GM18858 (cell line): ENCODE measurements at regions not wholly inside any gene's neighbourhood (a gene's known extent, or its start where the extent isn't known, plus 50 kb on each side); places are given as distances from the start of the nearest gene placed in this dataset.

ENCODE experiments used
- ATAC-seq: cut with Tn5 transposase; IDR thresholded peaks from one replicate; pipeline ENCODE4 v1.9.1; 2021; ENCODE audit not compliant: unreplicated experiment

DNA sequence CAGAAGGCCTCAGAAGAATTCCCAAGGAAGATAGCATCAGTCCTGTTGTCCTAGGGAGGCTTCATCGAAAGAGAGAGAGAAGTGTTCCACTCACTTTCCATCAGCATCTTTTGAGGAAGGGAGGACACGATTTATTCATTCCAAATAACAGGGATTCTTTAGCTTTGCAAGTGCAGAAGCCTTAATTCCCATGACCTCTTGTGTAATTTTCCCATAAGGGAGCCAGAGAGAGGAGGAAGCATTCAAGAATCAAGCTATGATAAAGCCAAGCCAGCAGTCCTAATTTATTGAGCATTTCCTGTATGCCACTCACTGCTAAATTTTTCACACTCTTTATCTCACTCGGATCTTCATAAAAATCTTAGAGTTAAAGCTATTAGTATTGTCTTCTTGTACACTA, 169.7 kb upstream of the MITF start:
- no peak for ATAC-seq

DNA sequence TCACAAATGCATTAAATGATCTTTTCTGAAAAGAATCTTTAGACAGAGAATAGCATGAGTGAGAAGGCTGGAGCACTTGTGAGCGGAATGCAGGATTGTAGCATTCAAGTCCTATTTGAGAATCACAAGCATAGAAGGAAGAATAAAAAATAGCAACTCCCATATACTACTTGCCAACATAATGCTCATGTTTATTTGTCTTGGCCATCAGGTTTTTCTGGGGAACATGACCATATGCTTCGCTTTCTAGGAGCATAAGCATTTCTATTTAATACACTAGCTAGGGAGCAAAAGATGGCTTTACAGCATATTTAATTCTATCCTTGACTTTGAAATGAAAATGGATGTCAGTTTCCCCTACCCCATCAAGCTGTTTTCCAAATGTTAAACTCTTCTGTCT, 170.3 kb upstream of the MITF start:
- ATAC-seq = no peak

DNA sequence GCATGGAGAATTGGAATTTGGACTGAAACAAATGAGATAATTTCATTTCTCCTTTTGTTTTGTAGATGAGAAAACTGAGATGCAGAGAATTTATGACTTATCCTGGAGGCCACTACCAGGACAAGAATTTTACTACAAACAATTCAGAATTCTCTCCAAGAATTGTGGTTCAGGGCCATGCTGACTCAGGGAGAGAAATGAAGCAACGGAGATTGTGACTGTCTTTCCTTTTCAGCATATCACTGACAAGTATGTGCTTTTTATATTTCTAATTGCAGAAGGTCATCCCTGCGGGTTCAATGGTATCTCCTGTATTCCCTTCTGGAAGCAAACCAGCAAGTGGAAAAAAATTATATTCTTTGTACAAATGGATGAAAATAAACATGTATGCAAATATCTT, 170.8 kb upstream of the MITF start:
- no peak for ATAC-seq

DNA sequence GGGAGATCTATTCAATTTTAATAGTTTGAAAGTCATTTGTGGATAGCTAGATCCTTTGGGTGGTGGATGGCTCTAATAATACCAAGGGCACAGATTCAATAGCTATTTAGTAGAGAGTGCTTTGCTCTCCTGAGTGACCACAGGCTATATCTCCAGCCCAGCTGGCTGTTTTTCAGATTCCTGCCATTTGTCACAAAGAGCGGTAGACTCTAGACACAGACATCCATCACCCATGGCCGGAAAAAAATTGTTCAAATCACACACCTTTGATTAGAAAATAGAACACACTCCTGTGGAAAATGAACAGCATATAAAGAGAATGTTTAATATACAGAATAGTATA, 171.6 kb upstream of the MITF start:
- ATAC-seq = no peak

DNA sequence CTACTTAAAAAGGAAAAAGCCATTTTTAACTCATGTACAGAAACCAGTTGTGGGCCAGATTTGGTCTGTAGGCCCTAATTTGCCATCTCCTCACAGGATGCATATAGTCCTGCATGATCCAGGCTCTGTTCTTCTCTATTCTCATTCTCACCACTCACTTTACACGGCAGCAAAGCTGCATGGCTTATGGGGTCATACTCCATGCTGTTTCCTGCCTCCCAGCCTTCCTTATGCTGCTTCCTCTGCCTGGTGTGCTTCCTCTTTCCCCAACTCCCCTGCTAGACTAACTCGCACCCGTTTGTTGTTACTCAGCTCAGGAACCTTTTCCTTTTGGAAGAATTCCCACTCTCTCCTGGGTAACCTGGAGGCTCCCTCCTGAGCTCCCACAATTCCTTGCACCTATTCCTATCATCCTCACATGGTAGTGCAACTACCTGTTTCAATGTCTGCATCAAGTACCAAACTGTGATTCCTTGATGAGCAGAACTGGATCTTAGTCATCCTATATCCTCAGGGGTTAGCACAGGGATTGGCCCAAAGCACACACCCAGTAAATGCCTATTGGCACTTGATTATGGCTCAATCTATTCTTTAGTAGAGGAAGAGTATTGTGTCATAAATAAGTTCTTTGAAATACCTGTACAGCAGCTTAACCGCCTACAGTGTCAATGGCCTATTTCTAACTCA, 172.1 kb upstream of the MITF start:
- ATAC-seq = no peak

DNA sequence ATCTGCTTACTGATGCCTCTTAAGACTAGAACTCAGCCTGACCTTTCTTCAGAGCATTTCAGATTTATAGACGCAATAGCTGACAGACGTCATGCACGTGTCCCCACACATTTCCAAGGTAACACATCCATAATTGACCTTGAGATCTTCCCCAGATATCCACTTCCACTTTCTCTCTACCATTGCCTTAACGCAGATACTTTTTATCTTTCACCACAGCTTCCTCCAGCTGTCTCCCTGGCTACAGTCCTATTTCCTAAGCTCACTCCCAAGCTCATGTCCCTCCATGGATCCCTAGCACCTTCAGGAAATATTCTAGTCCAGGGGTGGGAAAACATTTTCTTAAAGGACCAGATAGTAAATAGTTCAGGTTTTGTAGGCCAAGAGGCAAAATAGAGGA, 173.0 kb upstream of the MITF start:
- no peak for ATAC-seq

DNA sequence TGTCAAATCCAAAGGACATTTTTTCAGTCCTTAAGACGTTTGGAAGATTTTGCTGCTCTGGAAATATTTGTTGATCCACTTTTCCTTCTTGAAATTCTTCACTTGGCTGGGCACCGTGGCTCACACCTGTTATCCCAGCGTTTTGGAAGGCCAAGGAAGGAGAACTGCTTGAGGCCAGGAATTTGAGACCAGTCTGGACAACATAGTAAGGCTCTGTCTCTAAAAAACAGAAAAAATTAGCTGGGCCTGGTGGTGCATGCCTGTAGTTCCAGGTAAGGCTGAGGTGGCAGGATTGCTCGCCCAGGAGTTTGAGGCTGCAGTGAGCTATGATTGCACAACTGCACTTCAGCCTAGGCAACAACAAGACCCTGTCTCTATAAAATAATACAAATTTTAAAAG, 173.9 kb upstream of the MITF start:
- no peak for ATAC-seq

DNA sequence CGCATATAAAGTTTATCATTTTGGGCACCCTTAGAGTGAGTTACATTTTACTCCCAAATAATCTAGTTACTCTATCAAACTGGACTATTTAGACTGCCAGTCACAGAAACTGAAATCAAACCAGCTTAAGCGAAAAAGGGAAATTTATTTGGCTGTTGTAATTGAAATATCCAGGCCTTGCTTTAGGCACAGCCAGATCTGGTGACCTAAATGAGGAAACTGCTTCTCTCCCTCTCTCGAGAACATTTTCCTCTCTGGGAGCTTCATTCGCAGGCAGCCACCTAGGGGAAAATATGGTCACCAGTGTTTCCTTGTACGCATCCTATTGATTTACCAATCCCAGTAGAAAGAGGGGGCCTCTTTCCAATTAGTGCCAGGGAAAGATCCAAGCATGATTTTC, 175.3 kb upstream of the MITF start:
- no peak for ATAC-seq

DNA sequence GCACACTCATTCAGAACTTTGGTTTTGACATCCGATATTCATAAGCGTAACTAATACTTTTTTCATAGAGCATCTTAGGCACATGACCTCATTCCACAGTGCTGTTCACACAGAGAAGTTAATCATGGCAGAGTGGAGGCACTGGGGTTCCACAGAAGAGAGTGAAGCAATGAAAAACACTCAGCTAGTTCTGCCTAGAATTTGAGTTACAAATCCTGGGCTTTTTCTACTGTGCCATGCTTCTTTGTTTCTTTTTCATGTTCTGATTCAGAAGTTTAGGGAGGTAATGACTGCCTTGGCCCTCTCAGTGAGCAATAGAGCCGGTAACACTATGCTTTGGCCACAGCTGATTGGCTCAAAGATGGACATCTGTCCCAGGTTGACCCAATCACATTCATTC, 176.1 kb upstream of the MITF start:
- ATAC-seq = no peak

DNA sequence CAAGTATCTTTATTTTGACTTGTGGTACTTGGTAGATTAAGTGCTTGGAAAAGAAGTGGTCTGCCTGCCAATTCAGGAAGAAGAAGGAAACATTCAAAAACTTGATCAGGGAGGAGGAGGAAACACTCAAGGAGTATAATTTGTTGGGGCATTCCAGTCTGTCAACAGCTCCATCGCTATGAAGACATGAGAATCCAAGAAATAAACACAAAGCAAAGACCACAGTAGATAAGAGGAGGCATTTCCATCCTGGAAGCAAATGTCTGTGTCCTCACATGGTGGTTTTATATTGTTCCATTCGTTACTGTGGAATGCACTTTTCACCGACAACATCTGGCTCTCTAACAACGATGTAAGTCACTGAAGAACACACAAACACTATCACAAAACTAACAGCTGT, 176.1 kb upstream of the FRMD4B start:
- ATAC-seq = no peak

DNA sequence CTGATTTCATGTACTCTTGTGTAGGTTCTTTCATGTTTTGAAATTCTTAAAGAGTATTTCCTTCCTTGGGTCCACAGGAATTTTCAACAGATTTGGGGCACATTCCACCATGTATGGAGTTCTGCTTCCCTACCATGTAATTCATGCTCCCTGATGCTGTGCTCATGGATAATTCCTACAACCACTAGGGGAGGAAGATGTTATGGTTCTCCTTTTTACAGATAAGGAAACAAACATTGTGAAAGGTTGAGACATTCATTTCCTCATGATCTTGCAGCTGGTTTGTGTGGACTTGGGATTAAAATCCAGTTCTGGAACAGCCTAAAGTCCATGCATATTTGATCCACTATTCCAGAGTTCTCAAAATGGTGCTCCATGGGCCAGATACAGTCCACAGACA, 174.9 kb upstream of the FRMD4B start:
- ATAC-seq = no peak

DNA sequence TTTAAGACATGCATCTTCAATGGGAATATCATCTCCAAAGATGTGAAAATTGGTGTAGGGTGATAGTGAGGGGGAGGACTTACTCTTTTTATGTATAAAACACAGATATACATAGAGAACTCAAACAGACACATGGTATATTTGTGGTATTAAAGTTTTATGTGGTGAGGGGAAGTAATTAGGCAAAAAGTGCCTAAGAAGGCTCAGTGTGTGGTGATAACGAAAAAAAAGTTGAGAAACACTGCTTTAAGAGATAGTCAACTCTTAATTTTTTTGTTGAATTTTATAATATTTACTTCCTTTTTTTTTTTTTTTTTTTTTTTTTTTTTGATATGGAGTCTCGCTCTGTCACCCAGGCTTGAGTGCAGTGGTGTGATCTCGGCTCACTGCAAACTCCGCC, 174.2 kb upstream of the FRMD4B start:
- ATAC-seq = no peak

DNA sequence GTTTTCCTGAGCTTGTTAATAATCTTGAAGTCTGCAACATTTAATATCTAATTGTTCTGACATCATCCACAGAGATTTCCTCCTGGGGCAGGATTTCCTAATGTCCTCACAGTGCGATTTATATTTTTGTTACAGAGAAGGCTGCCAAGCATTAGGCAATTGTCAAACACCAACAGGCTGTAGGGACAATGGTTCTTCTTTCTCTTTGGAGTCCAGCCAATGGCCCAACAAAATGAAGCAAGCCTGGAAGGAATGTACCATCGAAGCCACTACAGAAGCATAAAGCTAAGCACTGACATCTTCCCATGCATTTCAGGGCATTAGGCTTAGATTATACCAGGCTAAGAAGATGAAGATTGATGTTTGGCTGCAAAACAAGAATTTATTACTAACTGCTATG, 173.0 kb upstream of the FRMD4B start:
- ATAC-seq = no peak

DNA sequence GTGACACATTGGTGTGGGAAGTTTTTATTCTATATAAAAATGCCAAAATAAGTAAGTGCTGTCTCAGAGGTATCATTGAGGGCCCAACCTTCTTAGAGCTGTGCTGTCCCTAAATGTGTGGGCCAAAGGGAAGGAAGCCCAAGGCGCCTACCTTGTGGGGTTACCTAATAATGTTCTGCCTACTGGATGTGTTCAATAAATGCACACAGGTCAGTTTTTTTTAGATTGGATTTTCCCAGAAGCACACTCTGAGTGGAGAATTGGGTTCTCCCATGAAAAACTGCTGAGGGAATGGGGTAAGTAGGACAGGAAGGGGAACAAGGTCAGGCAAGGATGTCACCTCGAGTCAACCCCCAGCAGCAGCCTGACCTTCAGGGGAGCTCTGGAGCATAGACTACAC, 168.7 kb upstream of the FRMD4B start:
- no peak for ATAC-seq

DNA sequence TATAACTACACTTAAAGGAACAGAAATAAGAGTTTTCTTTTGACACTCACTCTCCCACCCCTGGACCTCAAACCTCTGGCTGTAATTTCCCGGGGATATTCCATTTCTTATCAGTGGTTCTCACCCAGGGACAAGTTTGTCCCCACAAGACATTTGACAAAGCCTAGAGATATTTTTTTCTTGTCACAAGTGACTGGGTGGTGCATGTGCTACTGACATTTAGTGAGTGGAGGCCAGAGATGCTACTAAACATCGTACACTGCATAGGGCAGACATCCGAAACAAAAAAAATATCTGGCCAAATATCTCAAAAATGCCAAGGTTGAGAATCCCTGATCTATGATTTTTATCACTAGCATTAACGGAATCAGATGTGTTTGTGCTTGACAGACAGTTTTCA, 168.0 kb upstream of the FRMD4B start:
- ATAC-seq = no peak

DNA sequence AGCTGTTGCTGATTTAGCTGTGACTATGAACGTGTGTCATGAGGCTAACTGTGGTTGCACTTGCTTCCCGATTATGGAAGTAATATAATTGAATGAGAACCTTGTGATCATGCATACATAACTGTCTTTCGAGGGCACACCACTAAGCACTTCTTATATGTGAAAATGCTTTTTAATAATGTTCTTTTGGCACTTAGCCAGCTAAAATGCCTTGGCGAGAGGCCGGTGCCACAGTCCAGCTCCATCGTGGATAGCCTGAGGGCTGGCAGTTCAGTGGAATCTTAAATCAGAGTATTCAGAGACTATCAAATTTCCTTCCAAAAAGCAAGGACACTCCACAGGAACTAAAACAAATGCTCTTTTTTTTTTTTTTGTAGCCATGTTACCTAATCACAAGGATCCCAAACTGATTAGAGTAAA, 161.6 kb upstream of the FRMD4B start:
- no peak for ATAC-seq

DNA sequence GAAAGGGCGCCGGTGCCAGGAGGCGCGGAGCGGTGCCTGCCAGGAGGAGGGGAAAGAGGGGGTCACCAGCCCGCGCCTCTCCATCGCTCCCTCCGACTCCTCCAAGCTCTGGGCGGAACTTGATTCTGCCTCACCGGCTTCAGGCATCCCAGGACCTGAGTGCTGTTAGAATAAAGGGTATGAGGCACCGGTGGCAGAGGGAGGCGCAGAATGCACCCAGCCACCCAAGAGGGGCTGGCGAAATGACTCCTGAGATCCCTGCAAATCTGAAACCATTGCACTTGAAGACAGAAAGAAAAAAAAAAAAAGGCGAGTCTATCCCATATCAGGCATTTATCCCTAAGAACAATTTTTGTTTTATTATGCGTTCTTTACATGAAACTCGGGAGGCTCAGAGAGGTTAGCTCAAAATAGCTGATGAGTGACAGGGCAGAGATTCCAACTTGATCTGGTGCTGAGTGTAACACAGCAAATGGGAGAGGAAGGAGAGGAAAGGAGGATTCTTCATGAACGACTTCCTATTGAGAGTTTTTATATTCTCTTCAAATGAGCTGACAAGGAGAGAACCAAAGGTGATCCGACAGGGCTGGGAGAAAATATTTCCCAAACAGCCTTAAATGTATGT, 157.0 kb upstream of the FRMD4B start:
- no peak for ATAC-seq

DNA sequence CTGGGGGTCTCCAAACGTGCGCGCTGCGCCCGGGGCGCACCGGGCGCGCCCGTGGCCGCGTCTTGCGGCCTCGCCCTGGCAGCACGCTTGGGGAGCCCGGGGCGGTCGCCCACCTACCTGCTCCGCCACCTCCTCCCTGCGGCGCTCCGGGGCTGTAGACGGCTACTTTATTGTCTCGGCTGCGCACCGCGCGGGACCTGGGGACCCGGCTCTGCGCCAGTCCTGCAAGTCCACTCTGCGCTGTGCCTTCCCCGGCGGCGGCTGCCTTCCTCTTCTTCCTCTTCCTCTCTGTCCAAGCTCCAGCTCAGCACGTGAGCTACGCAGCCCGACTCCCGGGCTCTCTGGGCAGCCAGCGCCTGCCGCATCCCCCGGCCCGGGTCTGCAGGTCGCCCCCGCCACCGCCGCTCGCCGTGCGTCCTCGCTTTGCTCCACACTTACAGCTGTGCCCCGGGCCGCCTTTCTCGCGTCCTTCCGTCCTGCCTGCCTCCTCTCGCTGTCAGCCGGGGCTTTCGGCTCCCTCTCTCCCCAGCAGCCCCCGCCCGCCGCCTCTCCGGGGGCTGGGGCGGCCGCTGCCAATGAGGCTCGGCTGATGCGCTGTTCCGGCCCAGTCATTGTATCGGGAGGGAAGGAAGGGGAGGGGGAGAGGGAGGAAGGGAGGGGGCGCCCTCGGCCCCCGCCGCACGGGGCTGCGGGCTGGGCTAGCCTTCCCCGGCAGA, 156.4 kb upstream of the FRMD4B start:
- ATAC-seq = no peak

DNA sequence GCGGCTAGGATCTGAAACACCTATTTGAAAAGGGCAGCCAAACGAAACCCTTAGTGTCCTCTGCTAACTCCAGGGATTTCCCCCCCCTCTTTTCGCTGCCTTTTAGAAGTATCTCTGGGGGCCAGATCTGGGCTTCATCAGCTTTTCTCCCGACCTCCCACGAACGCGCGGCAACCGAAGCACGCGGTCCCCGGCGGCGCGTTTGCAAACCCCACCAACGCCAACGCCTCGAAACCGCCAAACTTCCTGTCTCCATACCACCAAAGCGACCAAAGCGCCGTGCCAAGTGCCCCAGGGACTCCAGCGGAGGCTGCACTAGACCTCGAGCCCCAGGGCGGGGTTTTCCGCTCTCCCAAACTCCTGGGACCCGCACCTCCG, 155.8 kb upstream of the FRMD4B start:
- no peak for ATAC-seq

DNA sequence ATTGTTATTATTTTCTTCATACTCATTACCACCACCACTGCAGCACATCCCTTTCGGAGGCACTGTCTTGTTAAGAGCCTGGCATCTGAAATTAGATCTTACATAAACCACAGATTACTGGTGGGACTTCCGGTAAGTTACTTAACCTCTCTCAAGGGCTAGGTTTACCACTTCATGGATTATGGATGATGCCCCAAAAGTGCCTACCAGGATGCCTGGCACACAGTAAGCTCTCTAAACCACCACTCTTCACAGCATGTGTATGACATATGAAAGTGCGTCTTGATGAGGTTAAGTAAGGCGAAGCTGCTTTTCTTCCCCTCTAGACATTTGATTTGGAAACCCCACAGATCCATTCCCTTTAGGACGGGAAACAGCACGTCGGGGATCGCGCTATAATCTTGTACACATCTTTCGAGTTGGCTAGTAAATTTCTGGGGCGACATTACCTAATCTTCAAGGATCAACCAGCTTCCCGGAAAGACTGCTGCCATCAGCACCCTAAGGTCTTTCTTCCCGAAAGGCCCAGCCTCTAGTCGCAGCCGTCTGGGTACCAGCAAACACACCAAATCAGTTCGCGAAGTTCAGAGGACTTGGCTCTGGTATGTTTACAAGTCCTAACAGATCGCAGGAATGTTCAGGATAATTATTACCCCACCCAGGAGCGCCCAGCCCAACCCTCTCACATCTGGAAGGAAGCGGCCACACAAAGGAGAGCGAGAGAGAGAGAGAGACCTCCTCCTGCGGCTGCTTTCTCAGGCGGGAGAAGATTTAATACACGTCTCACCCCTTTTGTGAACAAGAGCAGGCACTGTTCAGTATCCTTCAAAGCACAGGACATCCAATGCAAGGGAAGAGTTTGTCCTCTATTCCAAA, 155.1 kb upstream of the FRMD4B start:
- ATAC-seq = no peak

DNA sequence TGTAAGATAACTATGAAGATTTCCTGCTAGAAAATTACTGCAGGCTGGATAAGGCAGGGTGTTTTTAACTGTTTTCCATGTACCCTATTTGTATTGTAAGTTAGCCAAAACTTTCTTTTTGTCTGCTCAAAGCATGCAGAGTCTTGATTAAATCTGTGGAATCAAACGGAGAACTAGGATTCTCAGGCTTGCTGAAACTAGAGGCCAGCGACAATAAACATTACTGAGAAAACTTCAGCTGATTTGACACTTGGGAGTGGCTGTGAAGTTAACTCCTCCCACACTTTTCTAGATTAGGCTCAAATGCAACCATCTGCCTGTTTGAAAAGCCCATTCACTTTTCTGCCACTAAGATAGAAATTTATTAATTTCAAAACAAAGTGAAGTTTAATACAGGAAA, 153.2 kb upstream of the FRMD4B start:
- ATAC-seq = no peak

DNA sequence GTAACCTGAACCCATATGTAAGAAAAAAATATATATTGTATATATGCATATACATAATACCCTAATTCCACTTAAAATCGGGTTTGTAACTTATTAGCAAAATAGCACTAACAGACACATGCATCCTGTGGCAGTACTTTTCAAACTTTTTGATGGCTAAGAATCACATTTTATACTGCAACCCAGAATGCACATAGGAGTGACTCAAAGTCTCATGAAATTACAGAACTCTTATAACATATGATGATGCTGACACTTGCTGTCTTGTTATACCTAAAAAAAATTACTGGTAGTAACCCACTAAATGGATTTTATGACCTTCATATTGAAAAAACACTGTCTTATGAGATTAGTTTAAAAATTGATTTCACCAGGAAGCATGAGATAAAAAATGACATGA, 152.4 kb upstream of the FRMD4B start:
- no peak for ATAC-seq
